Transverse colon (tissue), 4 donors: ENCODE measurements at regions not wholly inside any gene's neighbourhood (a gene's known extent, or its start where the extent isn't known, plus 50 kb on each side); places are given as distances from the start of the nearest gene placed in this dataset.

Source experiments
- DNase-seq: peaks from one replicate; pipeline ENCODE4 v3.0.0-alpha.2; 2019
- H3K27ac ChIP-seq, 4 donors: fragments of 200-600 bp; sonication (generic); 2 replicates each; pipeline ENCODE4 v1.5.1; 2016 to 2018; ENCODE audit warnings: inconsistent platforms in 4 of 4
- H3K27me3 ChIP-seq: fragments of 200-600 bp; sonication (generic); 2 replicates; pipeline ENCODE4 v1.5.1; 2017; ENCODE audit warnings: inconsistent platforms
- H3K36me3 ChIP-seq, 4 donors: fragments of 200-600 bp; sonication (generic); 2 replicates each; pipeline ENCODE4 v1.5.1; 2017 to 2019; ENCODE audit warnings: inconsistent platforms in 4 of 4
- H3K4me1 ChIP-seq, 4 donors: fragments of 200-600 bp; sonication (generic); 2 replicates each; pipeline ENCODE4 v1.5.1; 2017 to 2020; ENCODE audit warnings: inconsistent platforms in 4 of 4
- H3K4me3 ChIP-seq, 4 donors: fragments of 200-600 bp; sonication (generic); 1 replicate in 1 of 4; 2 replicates in 3 of 4; pipeline versions ENCODE4 v1.5.1 to v1.6.1; 2017 to 2019; ENCODE audit warnings: inconsistent platforms in 4 of 4
- H3K9me3 ChIP-seq, 2 donors: fragments of 200-600 bp; sonication (generic); 2 replicates each; pipeline ENCODE4 v1.5.1; 2017 to 2019; ENCODE audit warnings: inconsistent platforms in 2 of 2
- CTCF ChIP-seq, 5 experiments: fragments of 200-600 bp in 3 of 5; fragments of 450-650 bp in 2 of 5; sonication (generic) in 3 of 5; IDR thresholded peaks; 1 replicate in 2 of 5; 2 replicates in 3 of 5; pipeline ENCODE4 v1.5.1; 2016 to 2017; ENCODE audit warnings: antibody characterized with exemption in 5 of 5, inconsistent platforms in 3 of 5, mild to moderate bottlenecking in 2 of 5, moderate library complexity in 1 of 5
- EP300 ChIP-seq: sonication (generic); formaldehyde crosslinking; IDR thresholded peaks from one replicate; pipeline ENCODE4 v1.6.1; 2017; ENCODE audit warnings: antibody characterized with exemption, low read depth
- POLR2A ChIP-seq: fragments of 450-650 bp; IDR thresholded peaks from one replicate; pipeline ENCODE4 v1.6.1; 2016; ENCODE audit warnings: antibody characterized with exemption, mild to moderate bottlenecking, moderate library complexity
- POLR2AphosphoS5 ChIP-seq, 3 donors: sonication (generic); formaldehyde crosslinking; IDR thresholded peaks; one replicate each; pipeline ENCODE4 v1.6.1; 2016; ENCODE audit warnings: antibody characterized with exemption in 3 of 3
- WGBS, 2 donors: methylation state at CpG; one replicate each; pipeline ENCODE4 v1.1.5; 2018; ENCODE audit warnings: low coverage in 1 of 2; 5-methylcytosine and 5-hydroxymethylcytosine counted together
- in situ Hi-C, 4 donors: fragments of 200-750 bp; cut with MboI; loops; one replicate each; pipeline versions ENCODE4 v1.15.0 to v1.15.1; 2017; ENCODE audit warnings: low sequenced_read_pairs in 3 of 4, low pct_ligation_motif_present in 1 of 4, low pct_unique_long_range_greater_than_20kb in 1 of 4
- intact Hi-C: fragments of 100-400 bp; cut with DNase I; formaldehyde crosslinking; loops from one replicate; pipeline ENCODE4 v1.15.1; 2023; ENCODE audit warnings: low total_unique reads

- intact Hi-C loops, result no loop called here
Measured at GRCh38 chr2:39522518-39522877, 85.4 kb upstream of the MAP4K3 start.

GRCh38 chr2:39523308-39524044, 86.4 kb upstream of the MAP4K3 start:
- Histone ChIP-seq H3K27me3 (no peaks in the 10 kb centered on the region), H3K27ac (no peak overlapping the region), H3K4me3 (no peak overlapping the region), H3K4me1 (peaks cover 0 to 4% (median 0%) of the 10 kb centered on the region in 4 donors), H3K36me3 (no peaks in the 10 kb centered on the region), H3K9me3 (peaks cover 8% of the 10 kb centered on the region in 2 donors)
- intact Hi-C loops (no loop called here), in situ Hi-C loops (no loop called here)
- no peak for TF ChIP-seq EP300
- TF ChIP-seq POLR2A, result no peak
- TF ChIP-seq POLR2AphosphoS5 (IDR thresholded peaks at IDR 0.05), result no peak
- no peak for TF ChIP-seq CTCF (IDR thresholded peaks at IDR 0.05)
- WGBS, 2 donors, result 82 to 89% methylated on average over 1 to 2 of the region's 2 CpGs
- no peak for DNase-seq

More at GRCh38 chr2:39522518-39522877, 85.4 kb upstream of the MAP4K3 start:
- peaks cover 0 to 4% (median under 1%) of the 10 kb centered on the region in 4 donors for H3K4me1 ChIP-seq
- TF ChIP-seq POLR2AphosphoS5 (IDR thresholded peaks at IDR 0.05), result no peak
- no peak for TF ChIP-seq CTCF (IDR thresholded peaks at IDR 0.05)
- TF ChIP-seq EP300, result no peak
- TF ChIP-seq POLR2A, result no peak
- no peaks in the 10 kb centered on the region for H3K36me3 ChIP-seq
- DNase-seq, result no peak
- no peak overlapping the region for H3K4me3 ChIP-seq
- peaks cover 8% of the 10 kb centered on the region in 2 donors for H3K9me3 ChIP-seq
- 63 to 96% methylated on average over 1 to 2 of the region's 2 CpGs for WGBS, 2 donors
- in situ Hi-C loops, result no loop called here
- peak overlapping the region in 3 of 4 donors; percentile 18 to 56 (median 49) for H3K27ac ChIP-seq
- no peaks in the 10 kb centered on the region for H3K27me3 ChIP-seq

DNA sequence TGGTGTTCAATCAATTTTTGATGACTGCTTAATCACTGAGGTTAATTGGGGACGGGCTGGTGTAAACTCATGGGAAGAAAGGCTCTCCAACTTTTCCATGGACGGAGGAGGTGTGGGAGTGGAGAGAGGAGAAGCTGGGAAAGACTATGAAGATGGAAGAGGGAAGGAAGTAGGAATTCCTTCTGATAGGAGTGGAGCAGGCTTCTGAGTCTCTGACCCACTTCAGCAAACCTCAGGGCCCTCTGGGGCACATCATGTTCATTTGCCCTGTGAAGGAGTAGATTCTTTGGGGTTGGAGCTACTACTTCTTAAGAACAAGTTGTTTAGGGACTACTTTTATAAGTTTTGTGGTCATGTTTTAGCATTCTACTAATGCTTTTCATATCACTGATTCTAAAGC, 87.0 kb upstream of the MAP4K3 start:
- no peaks in the 10 kb centered on the region for H3K36me3 ChIP-seq
- no peak overlapping the region for H3K27ac ChIP-seq
- no peak overlapping the region for H3K4me3 ChIP-seq
- 93 to 100% methylated on average over 2 of the region's 2 CpGs for WGBS, 2 donors
- intact Hi-C loops, result no loop called here
- H3K27me3 ChIP-seq, result no peaks in the 10 kb centered on the region
- H3K4me1 ChIP-seq, result peaks cover 0 to 4% (median 0%) of the 10 kb centered on the region in 4 donors
- DNase-seq, result no peak
- TF ChIP-seq POLR2A (no peak), POLR2AphosphoS5 (IDR thresholded peaks at IDR 0.05) (no peak), EP300 (no peak), CTCF (IDR thresholded peaks at IDR 0.05) (no peak)
- in situ Hi-C loops, result no loop called here
- peaks cover 8% of the 10 kb centered on the region in 2 donors for H3K9me3 ChIP-seq

- no peak overlapping the region for H3K4me3 ChIP-seq
- in situ Hi-C loops (no loop called here), intact Hi-C loops (loop anchor here (5.0 kb wide), 1 partner anchor 473 kb away; no protein-coding TSS in a partner anchor)
- H3K27ac ChIP-seq, result no peak overlapping the region
- no peaks in the 10 kb centered on the region for H3K36me3 ChIP-seq
- peaks cover 0 to 4% (median 0%) of the 10 kb centered on the region in 4 donors for H3K4me1 ChIP-seq
- DNase-seq, result no peak
- TF ChIP-seq CTCF (IDR thresholded peaks at IDR 0.05) (no peak), POLR2AphosphoS5 (IDR thresholded peaks at IDR 0.05) (no peak), POLR2A (no peak)
- peaks cover 8% of the 10 kb centered on the region in 2 donors for H3K9me3 ChIP-seq
- no peaks in the 10 kb centered on the region for H3K27me3 ChIP-seq
- 78% methylated on average over 7 of the region's 7 CpGs for WGBS, 2 donors
Measured at GRCh38 chr2:39524756-39525635, 87.9 kb upstream of the MAP4K3 start.
